Germinal center (tissue), 1 donor: ENCODE measurements at regions not wholly inside any gene's neighbourhood (a gene's known extent, or its start where the extent isn't known, plus 50 kb on each side); places are given as distances from the start of the nearest gene placed in this dataset.
"Not testable (repeated sequence)": the region's sequence is repeated elsewhere in the genome, so short reads cannot be mapped to it uniquely, and the experiment has no call there.

Experiments
- DNase-seq: peaks from one replicate; pipeline ENCODE4 v3.0.0; 2012; ENCODE audit warnings: mixed read lengths, low spot score

DNA sequence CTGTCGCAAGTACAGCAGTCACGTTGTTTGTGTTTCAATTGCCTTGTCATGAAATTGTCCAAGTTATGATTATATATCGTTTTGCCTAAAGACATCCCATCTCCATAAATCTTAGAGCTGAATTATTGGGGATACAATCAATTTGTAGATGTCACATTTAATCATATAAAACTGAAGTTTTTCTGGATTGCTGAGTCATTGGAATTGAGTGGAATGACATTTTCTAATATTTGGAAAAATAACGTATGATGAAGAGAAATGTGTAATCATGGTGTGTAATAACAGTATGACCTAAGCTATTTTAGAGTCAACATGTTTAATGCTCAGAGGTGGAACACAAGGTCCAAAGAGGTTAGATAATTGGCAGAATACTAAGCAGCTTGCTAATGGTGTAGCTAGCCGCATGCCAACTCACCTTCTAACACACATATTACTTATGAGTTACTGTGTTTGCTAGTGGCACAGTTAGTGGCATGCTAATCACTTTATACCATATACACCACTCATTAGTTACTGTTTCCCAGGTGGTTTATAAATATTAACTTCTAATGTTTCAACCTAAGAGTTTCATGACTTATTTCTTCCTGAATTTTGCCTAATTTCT lies 473.1 kb upstream of the GRAMD2B start:
- no peak for DNase-seq

DNA sequence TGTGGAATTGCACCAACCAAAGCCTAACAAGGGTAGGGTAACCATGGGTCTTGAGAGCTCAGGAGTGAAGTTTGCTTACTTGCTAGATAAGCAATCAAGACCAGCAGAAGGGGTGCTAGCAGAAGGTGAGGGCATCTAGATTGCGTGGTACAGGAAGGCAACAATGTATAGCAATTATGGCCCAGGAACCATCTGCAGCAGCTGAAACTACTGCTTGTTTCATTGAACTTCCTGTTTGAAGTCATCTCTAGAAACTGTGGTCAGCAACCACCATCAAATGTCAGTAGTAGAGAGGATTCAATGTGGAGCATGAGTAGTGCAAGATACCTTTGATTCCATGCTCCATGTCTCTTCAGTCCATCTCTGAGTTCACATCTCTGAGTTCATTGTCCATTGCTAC lies 462.1 kb upstream of the GRAMD2B start:
- DNase-seq: no peak

DNA sequence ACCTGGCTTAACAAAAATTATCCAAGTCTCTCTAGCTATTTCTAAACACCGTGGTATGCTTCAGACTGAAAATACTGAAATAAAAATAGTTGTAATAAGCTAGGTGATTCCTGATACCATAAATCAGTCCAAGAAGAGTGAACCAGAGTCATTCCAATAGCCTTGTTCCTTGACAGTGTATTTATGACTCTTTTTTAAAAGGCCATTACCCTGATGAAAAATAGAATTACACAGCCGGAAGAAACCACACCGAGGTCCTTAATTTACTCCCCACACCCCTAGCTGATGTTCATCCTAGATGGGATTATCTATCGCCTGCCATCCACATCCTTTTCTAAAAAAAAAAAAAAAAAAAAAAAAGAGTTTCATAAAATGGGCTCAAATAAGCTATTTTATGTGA lies 457.6 kb upstream of the GRAMD2B start:
- DNase-seq: no peak

DNA sequence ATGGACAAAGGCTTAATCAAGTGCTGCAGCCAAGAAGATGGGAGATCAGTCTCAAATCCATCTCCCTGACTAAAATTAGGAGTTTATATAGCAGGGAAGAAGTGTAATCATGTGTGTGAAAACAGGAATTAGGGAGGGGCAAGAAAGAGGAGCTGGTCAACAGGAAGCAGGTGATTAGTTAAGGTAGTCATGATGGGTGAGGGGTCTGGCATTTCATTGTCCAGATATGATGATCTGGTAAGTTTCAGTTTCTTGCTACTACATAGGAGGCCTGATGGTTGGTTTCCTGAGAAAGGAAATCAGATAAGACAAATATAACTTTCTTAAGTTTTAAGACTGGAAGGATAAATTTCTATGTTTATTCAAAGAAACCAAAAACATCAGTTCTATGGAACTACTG lies 455.6 kb upstream of the GRAMD2B start:
- DNase-seq: no peak

DNA sequence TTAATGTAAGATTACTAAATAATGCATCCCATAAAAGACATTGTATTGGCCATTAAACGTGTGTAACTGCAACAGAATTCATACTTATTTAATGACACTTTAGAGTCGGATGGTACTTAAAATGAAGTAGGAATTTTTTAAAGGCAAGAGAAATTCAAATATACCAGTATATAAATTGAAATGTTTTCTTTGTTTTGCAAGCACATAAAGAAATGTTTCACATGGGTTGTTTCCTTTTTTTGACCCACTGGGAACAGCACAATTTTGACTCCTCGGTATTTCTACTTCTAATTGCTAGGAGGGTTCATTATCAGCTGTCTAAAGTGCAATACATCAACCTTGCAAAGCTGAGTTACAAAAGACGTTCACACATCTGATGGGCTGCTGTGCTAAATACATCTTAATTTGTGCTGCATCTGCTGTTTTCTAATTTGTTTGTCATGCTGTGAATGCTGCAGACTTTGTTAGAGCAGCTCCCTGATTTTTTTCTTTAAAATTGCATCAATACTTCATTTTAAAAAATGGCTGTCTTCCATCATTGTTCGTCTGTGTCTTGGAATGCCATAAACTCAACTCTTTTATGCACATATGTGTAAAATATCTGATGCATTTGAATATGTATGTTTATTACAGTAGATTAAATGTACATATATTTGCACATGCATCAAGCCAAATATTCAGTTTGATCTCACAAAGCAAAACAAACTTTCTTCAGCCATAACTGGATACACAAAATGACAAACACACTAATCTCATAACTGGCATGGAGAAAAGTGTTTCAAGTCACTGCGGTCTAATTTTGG lies 454.0 kb upstream of the GRAMD2B start:
- no peak for DNase-seq

DNA sequence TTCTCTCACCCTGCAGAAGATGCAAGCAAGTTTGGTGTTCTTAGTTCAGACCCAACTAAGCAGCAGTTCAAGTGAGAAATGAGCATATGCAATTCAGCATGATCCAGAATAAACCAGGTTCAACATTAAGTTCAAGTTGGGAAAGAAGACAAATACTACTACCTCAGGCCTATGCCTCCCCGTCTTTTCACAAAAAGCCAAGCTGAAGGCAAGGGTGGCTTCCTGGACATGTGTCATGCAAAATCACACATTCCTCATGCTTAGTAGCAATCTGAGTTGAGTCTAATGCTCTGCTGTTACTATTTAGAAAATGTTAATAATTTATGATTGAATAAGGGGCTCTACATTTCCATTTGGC lies 453.4 kb upstream of the GRAMD2B start:
- no peak for DNase-seq

DNA sequence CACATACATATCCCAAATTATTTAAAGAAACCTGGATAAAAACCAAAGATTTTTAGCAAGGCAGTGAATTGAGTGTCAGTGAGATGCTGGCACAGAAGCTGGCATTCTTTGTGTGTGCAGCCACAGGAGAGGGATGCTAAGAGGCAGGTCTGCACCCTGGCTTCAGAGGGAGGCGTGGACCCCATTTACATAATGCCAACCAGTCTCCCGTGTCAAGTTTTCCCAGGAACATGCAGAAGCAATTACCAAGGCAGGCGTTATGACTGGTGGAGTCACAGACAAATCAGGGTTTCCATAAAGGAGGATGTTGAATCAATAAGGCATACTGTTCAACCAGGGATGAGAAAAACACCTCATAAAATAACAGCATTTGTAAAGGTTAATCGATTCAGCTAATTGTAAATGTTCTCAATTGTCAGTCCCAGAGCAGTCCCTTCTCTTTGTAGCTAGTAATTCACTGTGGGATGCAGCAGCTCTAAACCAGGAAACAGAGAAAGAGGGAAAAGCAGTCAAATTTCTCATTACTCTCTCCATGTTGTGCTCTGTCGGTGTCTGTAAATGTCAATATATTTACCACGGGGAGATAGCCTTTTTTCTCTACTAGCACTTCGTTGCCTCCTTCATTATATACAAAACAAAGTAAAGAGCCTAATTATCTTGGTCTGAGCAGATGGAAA lies 452.4 kb upstream of the GRAMD2B start:
- no peak for DNase-seq

DNA sequence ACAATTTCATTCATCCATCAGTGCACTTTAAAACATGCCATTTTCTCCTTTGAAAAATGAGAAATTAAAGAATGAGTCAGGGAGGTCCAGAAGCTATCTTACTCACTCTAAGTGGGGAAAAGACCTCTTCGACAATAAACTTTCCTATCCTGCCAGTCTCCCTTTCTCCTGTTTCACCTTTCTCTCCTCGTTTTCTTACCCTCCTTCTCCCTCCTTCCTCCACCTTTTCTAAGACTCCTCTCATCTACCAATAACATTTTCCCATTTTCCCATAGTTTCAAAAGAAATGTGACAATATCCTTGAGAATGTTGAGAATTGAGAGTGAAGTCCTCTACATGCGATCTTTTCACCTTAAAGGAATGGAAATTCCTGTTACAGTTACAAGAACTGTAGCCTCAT lies 450.5 kb upstream of the GRAMD2B start:
- no peak for DNase-seq

DNA sequence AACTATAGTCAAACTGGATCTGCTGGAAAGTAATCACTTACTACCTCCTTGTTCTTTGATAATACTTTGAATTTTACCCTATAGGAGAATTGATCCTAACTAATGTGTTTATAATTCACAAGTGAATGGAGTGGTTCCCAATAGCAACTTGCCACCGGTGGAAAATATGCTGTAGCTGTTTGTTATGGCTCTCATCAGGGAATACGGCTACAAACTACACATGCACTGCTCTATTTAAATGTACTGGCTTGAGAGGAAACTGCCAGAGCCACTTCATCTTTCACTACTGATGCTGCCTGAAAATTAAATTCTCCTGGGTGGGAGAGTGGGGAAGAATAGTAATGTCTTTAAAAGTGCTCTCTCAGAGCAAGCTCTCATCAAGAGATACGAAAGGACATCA lies 448.5 kb upstream of the GRAMD2B start:
- DNase-seq: no peak

DNA sequence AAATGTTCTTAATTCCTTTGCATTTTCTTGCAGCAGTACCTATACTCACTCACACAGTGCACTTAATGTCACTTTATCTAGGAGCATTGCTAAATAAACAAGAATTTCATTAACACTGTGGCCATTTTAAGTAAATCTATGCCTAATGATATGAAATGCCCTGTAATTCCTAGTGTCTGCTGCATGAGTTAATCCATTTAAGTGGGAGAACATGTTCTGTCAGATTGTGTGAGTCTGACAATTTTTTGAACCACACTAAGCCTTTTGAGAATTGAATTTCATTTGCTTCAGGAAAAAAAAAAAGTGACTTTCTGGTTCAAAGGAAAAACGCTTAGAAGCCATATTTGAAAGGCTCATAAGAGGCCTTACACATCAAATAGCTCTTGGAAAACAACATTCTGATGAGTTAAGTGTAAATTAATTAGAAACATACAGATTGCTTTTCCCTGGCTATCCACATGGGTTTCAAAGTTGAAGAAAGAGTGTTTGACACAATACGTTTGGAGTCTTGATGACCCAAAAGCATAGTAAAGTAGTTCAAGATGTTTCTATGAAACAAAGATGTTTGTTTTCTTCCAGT lies 446.7 kb upstream of the GRAMD2B start:
- DNase-seq: no peak

DNA sequence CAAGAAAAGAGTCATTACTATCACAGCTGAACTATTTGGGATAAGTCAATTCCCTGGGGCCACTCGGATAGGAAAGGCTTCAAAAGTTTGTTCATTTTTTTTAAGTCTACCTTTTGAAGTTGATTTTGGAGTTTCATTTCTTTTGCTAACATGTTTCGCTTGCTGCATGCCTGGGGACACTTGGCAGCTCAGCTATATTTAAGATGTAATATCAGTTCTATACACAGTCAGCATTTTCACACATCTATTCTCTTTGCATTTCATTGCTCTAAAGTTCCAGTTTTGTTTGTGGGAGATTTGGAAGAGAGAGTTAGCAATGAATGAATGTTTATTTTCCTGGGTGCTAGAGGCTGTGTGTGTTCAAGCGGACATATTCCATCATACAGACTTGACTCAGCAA lies 445.2 kb upstream of the GRAMD2B start:
- no peak for DNase-seq

DNA sequence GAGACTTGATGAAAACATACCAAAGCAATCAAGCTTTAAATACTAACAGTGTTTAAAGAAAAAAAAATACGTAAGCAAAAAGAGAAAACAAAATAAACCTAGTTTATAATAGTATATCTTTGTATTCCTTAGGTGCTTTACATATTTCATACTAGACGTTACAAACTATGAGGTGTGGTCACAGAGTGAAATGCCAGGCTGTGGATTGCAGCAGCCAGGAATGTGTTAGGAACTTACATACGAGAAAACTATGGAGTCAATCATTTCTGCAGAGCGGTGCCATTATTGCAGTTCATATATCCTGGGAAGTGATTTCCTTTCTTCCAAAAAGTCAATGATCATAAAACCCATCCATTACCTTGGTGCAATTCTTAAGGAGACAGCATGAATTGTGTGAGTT lies 443.6 kb upstream of the GRAMD2B start:
- DNase-seq: no peak

DNA sequence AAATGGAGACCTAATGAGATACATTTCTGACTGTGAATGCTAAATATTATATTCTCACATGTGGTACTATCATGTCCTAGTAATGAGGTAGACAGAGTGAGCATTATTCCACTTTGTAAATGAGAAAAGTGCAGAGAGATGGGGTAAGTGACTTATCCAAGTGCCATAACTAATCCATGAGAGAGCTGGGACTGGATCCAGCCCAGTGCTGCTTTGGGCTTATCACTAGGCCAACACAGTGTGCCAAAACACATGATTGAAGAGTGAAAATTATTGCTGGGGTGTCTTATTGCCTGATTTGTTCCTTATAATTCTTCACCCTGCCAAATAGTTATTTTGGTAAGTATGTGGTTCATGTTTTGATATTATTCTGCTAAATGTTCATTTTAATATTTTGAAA lies 442.2 kb upstream of the GRAMD2B start:
- DNase-seq: no peak

DNA sequence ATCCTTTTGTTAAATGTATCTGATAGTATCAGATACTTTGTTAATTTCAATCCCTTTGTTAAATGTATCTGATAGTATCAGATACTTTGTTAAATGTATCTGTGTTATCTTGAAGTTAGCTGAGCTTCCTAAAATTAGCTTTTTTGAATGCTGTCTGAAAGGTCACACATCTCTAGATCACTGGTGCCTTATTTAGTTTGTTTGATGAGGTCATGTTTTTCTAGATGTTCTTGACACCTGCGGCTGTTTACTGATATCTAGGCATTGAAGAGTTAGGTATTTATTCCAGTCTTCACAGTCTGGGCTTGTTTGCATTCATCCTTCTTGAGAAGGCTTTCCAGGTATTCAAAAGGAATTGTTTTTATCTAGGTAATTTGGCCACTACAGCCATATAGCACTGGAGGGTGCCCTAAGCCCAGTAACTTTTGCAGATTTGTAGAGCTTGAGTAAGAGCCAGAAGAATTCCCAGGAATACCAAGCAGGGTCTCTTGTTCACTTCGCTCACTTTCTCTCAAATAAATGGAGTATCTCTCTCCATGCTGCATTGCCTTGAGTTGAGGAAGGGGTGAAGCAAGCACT lies 435.4 kb upstream of the GRAMD2B start:
- no peak for DNase-seq

DNA sequence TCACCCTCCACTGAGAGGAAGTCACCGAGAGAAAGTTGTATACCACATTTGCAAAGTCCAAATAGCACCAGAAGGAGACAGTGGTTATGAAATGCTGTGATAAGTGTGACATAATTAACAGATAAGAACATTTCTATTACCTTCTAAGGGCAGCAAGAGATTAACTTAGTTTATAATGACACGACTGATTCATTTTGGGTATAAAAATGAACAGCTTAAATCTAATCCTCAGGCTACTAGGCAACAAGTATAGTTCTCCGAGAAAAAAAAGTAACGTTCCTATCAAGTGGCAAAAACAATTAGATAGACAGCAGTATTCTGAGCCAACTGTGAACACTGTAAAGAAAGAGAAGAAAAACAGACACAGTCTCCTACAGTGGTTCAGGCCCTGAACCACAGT lies 431.2 kb upstream of the GRAMD2B start:
- DNase-seq: no peak

DNA sequence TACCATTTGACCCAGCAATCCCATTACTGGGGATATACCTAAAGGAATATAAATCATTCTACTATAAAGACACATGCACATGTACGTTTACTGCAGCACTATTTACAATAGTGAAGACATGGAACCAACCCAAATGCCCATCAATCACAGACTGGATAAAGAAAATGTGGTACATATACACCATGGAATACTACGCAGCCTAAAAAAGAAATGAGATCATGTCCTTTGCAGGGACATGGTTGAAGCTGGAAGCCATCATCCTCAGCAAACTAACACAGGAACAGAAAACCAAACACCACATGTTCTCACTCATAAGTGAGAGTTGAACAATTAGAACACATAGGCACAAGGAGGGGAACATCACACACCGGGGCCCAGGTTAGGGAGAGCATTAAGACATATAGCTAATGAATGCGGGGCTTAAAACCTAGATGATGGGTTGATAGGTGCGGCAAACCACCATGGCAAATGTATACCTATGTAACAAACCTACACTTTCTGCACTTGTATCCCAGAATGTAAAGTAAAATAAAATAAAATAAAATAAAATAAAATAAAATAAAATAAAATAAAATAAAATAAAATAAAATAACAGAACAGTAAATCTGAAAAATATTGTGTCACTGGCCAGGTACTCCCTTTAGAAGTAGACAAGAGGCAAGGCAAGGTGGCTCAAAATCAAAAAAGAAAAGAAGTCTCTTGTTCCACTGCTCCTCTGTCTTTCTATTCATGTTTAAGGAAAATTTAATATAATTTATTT lies 423.8 kb upstream of the GRAMD2B start:
- DNase-seq: not testable (repeated sequence)

DNA sequence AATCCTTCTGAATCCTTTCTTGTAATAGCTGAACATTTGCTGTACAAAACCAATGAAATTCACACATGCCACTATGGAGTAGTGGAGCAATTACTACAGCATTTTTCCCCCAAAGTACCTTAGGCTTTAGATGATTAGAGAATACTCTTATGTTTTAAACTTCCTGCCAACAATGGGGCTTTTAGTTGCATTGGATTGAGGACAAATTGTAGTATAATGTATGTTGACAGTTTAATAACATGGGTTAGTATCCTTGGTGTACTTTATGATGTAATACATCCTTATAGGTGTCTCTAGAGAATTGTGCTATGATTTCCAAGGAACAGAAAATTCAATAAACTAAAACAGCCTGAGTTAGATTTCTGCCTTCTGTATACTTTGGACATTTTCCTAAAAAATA lies 422.7 kb upstream of the GRAMD2B start:
- DNase-seq: no peak

DNA sequence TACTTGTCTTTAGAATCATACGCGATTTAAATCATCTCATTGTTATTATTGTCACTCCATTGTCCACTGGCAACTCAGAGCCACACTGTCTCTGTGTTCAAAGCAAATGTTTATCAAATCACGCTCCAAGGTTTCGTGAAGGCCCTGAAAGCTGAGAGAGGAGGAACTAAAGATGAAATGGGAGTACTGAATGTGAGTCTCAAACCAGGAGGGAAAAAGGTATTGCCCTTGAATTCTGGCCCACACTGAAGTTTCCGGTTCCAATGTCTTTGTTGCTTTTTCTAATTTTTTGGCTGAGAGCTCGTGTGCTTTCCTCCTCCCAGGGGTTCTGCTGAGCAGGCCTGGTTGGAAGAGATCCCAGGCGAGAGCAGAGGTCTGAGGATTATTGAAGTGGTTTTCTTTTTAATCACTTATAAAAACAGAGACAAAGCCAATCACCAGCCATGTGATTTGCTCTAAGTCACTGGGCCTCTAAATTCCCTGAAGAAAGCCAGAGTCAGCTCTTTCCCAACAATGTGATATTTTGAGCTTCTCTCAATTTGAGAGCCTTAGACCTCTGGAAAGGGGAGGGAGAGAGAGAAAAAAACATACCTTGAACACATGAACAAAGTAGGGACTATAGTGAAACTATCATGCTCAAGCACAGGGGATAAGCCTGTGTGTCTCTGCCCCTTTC lies 420.8 kb upstream of the GRAMD2B start:
- DNase-seq: no peak

DNA sequence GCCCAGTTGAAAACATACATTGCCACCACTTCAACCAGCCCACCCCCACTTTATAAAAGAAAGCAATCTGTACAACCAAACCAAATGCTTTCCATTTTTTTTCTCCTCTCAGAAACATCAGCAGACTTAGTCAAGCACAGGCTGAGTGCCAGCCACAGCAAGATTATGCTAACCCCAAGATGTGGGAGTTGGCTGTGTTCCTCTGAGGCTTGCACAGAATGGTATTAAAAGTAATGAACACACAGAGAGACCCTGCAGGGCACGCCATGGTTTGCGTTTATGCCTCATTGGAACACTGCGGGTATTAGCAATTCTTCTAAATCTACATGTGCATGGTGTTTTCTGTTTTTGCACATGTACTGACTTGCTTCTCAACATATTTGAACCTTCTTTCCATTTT lies 419.9 kb upstream of the GRAMD2B start:
- DNase-seq: no peak

DNA sequence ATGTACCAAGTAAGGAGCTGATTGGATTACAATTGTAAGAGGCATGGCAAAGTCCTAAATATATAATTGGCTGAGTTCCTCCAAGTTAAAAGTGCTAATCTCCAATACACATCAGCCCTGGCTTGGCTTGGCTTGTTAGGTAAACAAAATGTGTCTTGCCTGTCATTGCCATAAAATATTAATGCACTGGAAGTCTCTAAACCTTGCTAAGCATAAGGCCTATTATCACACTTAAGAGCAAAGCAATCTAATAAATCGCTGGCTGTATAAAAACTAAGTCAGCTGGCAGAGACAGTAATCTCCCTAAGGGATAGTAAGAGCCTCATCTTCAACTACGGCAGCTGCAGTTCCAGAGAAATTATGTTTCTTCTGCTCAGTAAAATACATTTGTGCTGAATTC lies 418.6 kb upstream of the GRAMD2B start:
- DNase-seq: no peak

DNA sequence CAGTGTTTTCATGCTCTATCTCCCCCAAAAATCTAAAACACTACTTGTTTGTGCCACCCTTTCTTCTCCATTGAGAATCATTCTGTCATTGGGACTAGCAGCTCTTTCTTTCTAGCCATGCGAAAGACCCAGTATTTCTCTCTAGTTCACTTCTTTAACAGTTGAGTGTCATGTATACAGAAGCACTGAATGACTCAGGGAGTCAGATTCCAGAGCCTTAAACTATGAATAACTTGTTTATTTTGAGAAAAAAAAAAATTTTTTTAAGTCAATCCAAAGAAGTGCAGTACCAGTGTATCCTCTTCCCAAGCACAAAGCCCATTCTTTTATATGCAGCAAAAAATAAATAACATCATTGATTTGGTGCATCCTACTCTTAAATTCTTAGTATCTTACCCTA lies 415.4 kb upstream of the GRAMD2B start:
- no peak for DNase-seq

DNA sequence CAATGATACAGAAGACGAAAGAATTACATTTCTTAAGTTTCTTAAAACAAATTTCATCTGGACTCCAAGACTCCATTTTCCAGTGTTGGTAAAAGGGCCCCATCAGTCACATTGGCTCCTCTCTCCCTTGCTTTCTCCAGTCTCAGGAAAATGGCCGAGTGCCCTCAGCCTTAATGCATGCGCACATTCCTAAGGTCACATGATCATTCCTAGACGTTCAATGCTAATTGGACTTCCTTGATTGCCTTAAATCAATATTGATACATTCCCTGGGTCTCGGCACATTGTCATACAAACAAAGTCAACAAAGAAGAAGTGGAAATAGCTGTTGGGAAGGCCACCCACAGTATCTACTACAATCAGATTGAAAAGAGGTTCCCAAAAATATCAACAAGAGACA lies 413.6 kb upstream of the GRAMD2B start:
- DNase-seq: no peak
